Type B pancreatic cell (in vitro differentiated cells): ENCODE measurements at regions not wholly inside any gene's neighbourhood (a gene's known extent, or its start where the extent isn't known, plus 50 kb on each side); places are given as distances from the start of the nearest gene placed in this dataset.

Source experiments
- DNase-seq: peaks from one replicate; pipeline ENCODE4 v3.0.0; 2021; ENCODE audit warnings: mixed read lengths; ENCODE audit not compliant: unreplicated experiment; ENCODE audit errors: extremely low spot score
- H3K27ac Mint-ChIP-seq: 2 replicates; pipeline ENCODE4 v1.8.0; 2021; ENCODE audit warnings: mild to moderate bottlenecking, mixed read lengths
- H3K27me3 Mint-ChIP-seq: 2 replicates; pipeline ENCODE4 v1.8.0; 2021; ENCODE audit warnings: mixed read lengths
- H3K36me3 Mint-ChIP-seq: 2 replicates; pipeline ENCODE4 v1.8.0; 2021; ENCODE audit warnings: mixed read lengths
- H3K4me1 Mint-ChIP-seq: one replicate; pipeline ENCODE4 v1.8.0; 2021; ENCODE audit warnings: mixed read lengths; ENCODE audit not compliant: unreplicated experiment
- H3K4me3 Mint-ChIP-seq: 2 replicates; pipeline ENCODE4 v1.8.0; 2021; ENCODE audit warnings: mild to moderate bottlenecking, mixed read lengths
- H3K9me3 Mint-ChIP-seq: 2 replicates; pipeline ENCODE4 v1.8.0; 2021; ENCODE audit warnings: mixed read lengths
- TF ChIP-seq, protein P1 (sequence below): fragments of 200-600 bp; sonication (generic); conservative IDR thresholded peaks from 2 replicates; pipeline ENCODE4 v1.5.0; 2021; ENCODE audit warnings: antibody characterized with exemption, mild to moderate bottlenecking

DNA sequence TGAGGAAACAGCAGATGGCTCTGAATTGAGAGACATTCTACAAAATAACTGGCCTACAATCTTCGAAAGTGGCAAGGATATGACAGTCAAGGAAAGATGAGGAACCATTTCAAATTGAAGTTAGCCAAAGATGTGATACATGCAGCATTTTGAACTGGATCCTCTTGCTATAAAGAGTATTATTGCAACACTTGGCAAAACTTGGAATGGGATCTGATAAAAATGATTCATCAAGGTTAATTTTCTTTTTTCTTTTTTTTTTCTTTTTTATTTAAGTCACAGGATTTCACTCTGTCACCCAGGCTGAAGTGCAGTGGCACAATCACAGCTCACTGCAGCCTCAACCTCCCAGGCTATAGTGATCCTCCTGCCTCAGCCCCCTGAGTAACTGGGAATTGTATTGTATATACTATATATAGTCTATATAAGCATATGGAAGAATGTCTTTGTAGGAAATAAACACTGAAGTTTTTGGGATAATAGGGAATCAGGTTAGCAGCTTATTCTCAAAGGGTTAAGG lies 49.8 kb upstream of the GJA8 start:
- H3K4me1 Mint-ChIP-seq = peaks cover 7% of the 10 kb centered on the region
- peaks cover 7% of the 10 kb centered on the region for H3K9me3 Mint-ChIP-seq

More for the DNA sequence above, 49.8 kb upstream of the GJA8 start:
- Mint-ChIP-seq H3K36me3 (no peaks in the 10 kb centered on the region), H3K27ac (no peak overlapping the region), H3K4me3 (no peak overlapping the region), H3K27me3 (peaks cover 12% of the 10 kb centered on the region)
- TF ChIP-seq, protein P1, sequence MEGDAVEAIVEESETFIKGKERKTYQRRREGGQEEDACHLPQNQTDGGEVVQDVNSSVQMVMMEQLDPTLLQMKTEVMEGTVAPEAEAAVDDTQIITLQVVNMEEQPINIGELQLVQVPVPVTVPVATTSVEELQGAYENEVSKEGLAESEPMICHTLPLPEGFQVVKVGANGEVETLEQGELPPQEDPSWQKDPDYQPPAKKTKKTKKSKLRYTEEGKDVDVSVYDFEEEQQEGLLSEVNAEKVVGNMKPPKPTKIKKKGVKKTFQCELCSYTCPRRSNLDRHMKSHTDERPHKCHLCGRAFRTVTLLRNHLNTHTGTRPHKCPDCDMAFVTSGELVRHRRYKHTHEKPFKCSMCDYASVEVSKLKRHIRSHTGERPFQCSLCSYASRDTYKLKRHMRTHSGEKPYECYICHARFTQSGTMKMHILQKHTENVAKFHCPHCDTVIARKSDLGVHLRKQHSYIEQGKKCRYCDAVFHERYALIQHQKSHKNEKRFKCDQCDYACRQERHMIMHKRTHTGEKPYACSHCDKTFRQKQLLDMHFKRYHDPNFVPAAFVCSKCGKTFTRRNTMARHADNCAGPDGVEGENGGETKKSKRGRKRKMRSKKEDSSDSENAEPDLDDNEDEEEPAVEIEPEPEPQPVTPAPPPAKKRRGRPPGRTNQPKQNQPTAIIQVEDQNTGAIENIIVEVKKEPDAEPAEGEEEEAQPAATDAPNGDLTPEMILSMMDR = no peak
- DNase-seq = no peak
